ENCODE measurements at regions not wholly inside any gene's neighbourhood (a gene's known extent, or its start where the extent isn't known, plus 50 kb on each side); places are given as distances from the start of the nearest gene placed in this dataset.

DNA sequence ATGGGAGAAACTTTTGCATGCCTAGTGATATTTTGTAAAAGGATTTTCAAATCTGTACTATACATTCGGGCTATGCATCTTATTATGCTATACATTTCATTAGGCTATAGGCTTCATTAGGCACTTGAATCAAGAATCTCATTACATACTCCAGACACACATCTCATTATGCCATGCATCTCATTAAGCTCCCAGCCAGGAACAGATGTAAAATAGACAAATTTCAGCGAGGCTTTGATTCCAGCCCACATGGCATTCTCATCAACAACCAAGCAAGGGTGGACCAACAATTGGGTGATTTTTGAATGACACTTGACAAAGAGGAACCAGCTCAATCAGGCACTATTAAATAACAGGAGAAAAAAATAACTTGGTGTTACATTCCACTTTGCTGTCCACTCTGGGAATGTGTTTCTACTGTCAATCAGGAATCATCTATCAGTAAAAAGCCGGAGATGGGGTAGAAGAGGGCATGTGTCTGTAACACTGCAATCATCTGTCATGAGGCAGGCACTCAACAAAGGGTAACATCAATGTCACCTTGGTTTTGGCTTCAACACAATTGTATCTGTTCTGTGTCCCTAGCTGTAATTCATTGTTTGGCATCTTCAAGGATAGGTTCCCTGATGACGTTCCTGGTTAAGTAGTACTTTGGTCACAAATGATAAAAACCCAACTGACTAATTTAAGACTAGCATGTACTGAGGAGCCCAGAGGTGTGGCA is 498.6 kb downstream of the EPHA4 start:
- TF ChIP-seq EZH2phosphoT487 (IDR thresholded peaks at IDR 0.05; ENCODE audit: borderline replicate concordance, low read length) (no peak), CTCF (IDR thresholded peaks at IDR 0.05; ENCODE audit: low read depth, low read length, poor library complexity, severe bottlenecking) (no peak)
- Histone ChIP-seq H3F3A (ENCODE audit: control insufficient read depth, insufficient read depth) (no peaks in the 10 kb centered on the region), H4K20me1 (ENCODE audit: control insufficient read depth, insufficient read depth, low read depth, low read length) (no peaks in the 10 kb centered on the region), H3K27me3 (ENCODE audit: control insufficient read depth, low read length) (no peaks in the 10 kb centered on the region), H3K4me1 (ENCODE audit: control insufficient read depth, low read length) (peaks cover 3% of the 10 kb centered on the region; the same call in 1 of the 2 replicates), H3K4me3 (ENCODE audit: low read length) (no peak overlapping the region), H3K36me3 (ENCODE audit: control insufficient read depth, low read length) (no peaks in the 10 kb centered on the region), H3K9me2 (replicated peaks; ENCODE audit: control insufficient read depth, low read length) (no peaks in the 10 kb centered on the region), H3K27ac (ENCODE audit: low read depth, low read length) (no peak overlapping the region), H3K9me3 (ENCODE audit: control insufficient read depth, insufficient read depth, low read length) (peaks cover 21% of the 10 kb centered on the region; the same call in 1 of the 2 replicates), H3K4me2 (ENCODE audit: low read length) (no peak overlapping the region), H3K79me2 (ENCODE audit: control insufficient read depth, low read length) (no peaks in the 10 kb centered on the region)

DNA sequence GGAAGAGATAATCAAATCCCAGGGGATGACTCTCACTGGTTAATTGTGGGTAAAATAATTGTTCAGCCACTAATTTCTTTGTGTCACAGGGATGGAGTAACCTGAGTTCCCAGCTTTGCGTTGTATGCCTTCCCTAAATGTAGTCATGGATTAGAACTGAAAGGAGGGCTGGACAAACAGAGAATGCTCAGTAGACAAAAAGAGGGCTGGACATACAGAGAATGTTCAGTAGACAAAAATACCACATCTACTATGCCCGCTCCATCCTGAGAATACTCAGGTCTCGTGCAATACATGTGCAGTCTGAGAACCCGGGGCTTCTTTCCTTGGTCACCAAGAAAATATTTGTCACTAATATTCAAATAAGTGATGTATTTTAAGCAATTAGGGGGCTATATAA is 497.9 kb downstream of the EPHA4 start:
- H3K36me3 ChIP-seq (ENCODE audit: control insufficient read depth, low read length) = no peaks in the 10 kb centered on the region
- no peak for TF ChIP-seq EZH2phosphoT487 (IDR thresholded peaks at IDR 0.05; ENCODE audit: borderline replicate concordance, low read length)
- no peak for TF ChIP-seq CTCF (IDR thresholded peaks at IDR 0.05; ENCODE audit: low read depth, low read length, poor library complexity, severe bottlenecking)
- H3K27me3 ChIP-seq (ENCODE audit: control insufficient read depth, low read length) = no peaks in the 10 kb centered on the region
- H3K4me2 ChIP-seq (ENCODE audit: low read length) = no peak overlapping the region
- H3F3A ChIP-seq (ENCODE audit: control insufficient read depth, insufficient read depth) = no peaks in the 10 kb centered on the region
- H3K9me2 ChIP-seq (replicated peaks; ENCODE audit: control insufficient read depth, low read length) = no peaks in the 10 kb centered on the region
- H3K27ac ChIP-seq (ENCODE audit: low read depth, low read length) = no peak overlapping the region
- no peaks in the 10 kb centered on the region for H4K20me1 ChIP-seq (ENCODE audit: control insufficient read depth, insufficient read depth, low read depth, low read length)
- no peak overlapping the region for H3K4me3 ChIP-seq (ENCODE audit: low read length)
- peaks cover 3% of the 10 kb centered on the region; the same call in 1 of the 2 replicates for H3K4me1 ChIP-seq (ENCODE audit: control insufficient read depth, low read length)
- no peaks in the 10 kb centered on the region for H3K79me2 ChIP-seq (ENCODE audit: control insufficient read depth, low read length)
- peaks cover 21% of the 10 kb centered on the region; the same call in 1 of the 2 replicates for H3K9me3 ChIP-seq (ENCODE audit: control insufficient read depth, insufficient read depth, low read length)

GRCh38 chr2:221075203-221075602 is 496.9 kb downstream of the EPHA4 start:
- Histone ChIP-seq H4K20me1 (ENCODE audit: control insufficient read depth, insufficient read depth, low read depth, low read length) (no peaks in the 10 kb centered on the region), H3K27ac (ENCODE audit: low read depth, low read length) (no peak overlapping the region), H3K4me2 (ENCODE audit: low read length) (no peak overlapping the region), H3F3A (ENCODE audit: control insufficient read depth, insufficient read depth) (no peaks in the 10 kb centered on the region), H3K36me3 (ENCODE audit: control insufficient read depth, low read length) (no peaks in the 10 kb centered on the region), H3K4me1 (ENCODE audit: control insufficient read depth, low read length) (peaks cover 3% of the 10 kb centered on the region; the same call in 1 of the 2 replicates), H3K9me3 (ENCODE audit: control insufficient read depth, insufficient read depth, low read length) (peaks cover 18% of the 10 kb centered on the region; the same call in 1 of the 2 replicates), H3K4me3 (ENCODE audit: low read length) (no peak overlapping the region), H3K27me3 (ENCODE audit: control insufficient read depth, low read length) (no peaks in the 10 kb centered on the region), H3K79me2 (ENCODE audit: control insufficient read depth, low read length) (no peaks in the 10 kb centered on the region), H3K9me2 (replicated peaks; ENCODE audit: control insufficient read depth, low read length) (no peaks in the 10 kb centered on the region)
- no peak for TF ChIP-seq EZH2phosphoT487 (IDR thresholded peaks at IDR 0.05; ENCODE audit: borderline replicate concordance, low read length)
- TF ChIP-seq CTCF (IDR thresholded peaks at IDR 0.05; ENCODE audit: low read depth, low read length, poor library complexity, severe bottlenecking) = no peak
